ENCODE measurements at regions not wholly inside any gene's neighbourhood (a gene's known extent, or its start where the extent isn't known, plus 50 kb on each side); places are given as distances from the start of the nearest gene placed in this dataset.
A peak's percentile ranks its signal among the peaks of the same experiment; 100 is the strongest.
"Not testable (repeated sequence)": the region's sequence is repeated elsewhere in the genome, so short reads cannot be mapped to it uniquely, and the experiment has no call there.

GRCh38 chr6:94902974-94903628, 674.2 kb upstream of the MANEA start:
- H3K9me3 Mint-ChIP-seq = peaks cover 16% of the 10 kb centered on the region
- H3K4me1 Mint-ChIP-seq = no peaks in the 10 kb centered on the region
- H3K36me3 Mint-ChIP-seq = no peaks in the 10 kb centered on the region

GRCh38 chr6:94899191-94899590, 678.1 kb upstream of the MANEA start:
- no peaks in the 10 kb centered on the region for H3K4me1 Mint-ChIP-seq
- H3K4me3 Mint-ChIP-seq = no peak overlapping the region
- no peak for ATAC-seq

More at GRCh38 chr6:94902974-94903628, 674.2 kb upstream of the MANEA start:
- Mint-ChIP-seq H3K4me3 (no peak overlapping the region), H3K27ac (no peak overlapping the region)
- DNase-seq (ENCODE audit: low spot score in 2 of 2) (no peak), ATAC-seq (no peak)

GRCh38 chr6:94894300-94894699, 683.0 kb upstream of the MANEA start:
- no peaks in the 10 kb centered on the region for H3K4me1 Mint-ChIP-seq
- peaks cover 3% of the 10 kb centered on the region for H3K9me3 Mint-ChIP-seq
- H3K27ac Mint-ChIP-seq = no peak overlapping the region

More at GRCh38 chr6:94899191-94899590, 678.1 kb upstream of the MANEA start:
- H3K9me3 Mint-ChIP-seq = peaks cover 9% of the 10 kb centered on the region
- H3K27ac Mint-ChIP-seq = no peak overlapping the region
- DNase-seq (ENCODE audit: low spot score in 2 of 2) = no peak
- H3K36me3 Mint-ChIP-seq = no peaks in the 10 kb centered on the region

GRCh38 chr6:94893327-94893726, 684.0 kb upstream of the MANEA start:
- DNase-seq (ENCODE audit: low spot score in 2 of 2) (no peak), ATAC-seq (no peak)
- Mint-ChIP-seq H3K4me1 (no peaks in the 10 kb centered on the region), H3K36me3 (no peaks in the 10 kb centered on the region), H3K4me3 (no peak overlapping the region), H3K9me3 (peaks cover 3% of the 10 kb centered on the region), H3K27ac (no peak overlapping the region)

More at GRCh38 chr6:94894300-94894699, 683.0 kb upstream of the MANEA start:
- ATAC-seq = no peak
- no peak overlapping the region for H3K4me3 Mint-ChIP-seq
- H3K36me3 Mint-ChIP-seq = no peaks in the 10 kb centered on the region
- no peak for DNase-seq (ENCODE audit: low spot score in 2 of 2)

GRCh38 chr6:94873819-94874218, 703.5 kb upstream of the MANEA start:
- not testable (repeated sequence) for H3K36me3 Mint-ChIP-seq; DNase-seq (ENCODE audit: low spot score in 2 of 2); H3K4me1 Mint-ChIP-seq; H3K9me3 Mint-ChIP-seq; H3K27ac Mint-ChIP-seq; H3K4me3 Mint-ChIP-seq; ATAC-seq

- H3K4me3 Mint-ChIP-seq = no peak overlapping the region
- ATAC-seq = no peak
- DNase-seq (ENCODE audit: low spot score in 2 of 2) = no peak
- H3K36me3 Mint-ChIP-seq = no peaks in the 10 kb centered on the region
- no peak overlapping the region for H3K27ac Mint-ChIP-seq
- H3K9me3 Mint-ChIP-seq = peaks cover 8% of the 10 kb centered on the region
- no peaks in the 10 kb centered on the region for H3K4me1 Mint-ChIP-seq
These were observed 715.2 kb upstream of the MANEA start for GRCh38 chr6:94862112-94862511.

- H3K9me3 Mint-ChIP-seq = peaks cover 5% of the 10 kb centered on the region
- no peaks in the 10 kb centered on the region for H3K36me3 Mint-ChIP-seq
- DNase-seq (ENCODE audit: low spot score in 2 of 2) = no peak
- H3K4me3 Mint-ChIP-seq = no peak overlapping the region
- ATAC-seq = peak; percentile 13
- no peak overlapping the region for H3K27ac Mint-ChIP-seq
- no peaks in the 10 kb centered on the region for H3K4me1 Mint-ChIP-seq
These were observed 717.4 kb upstream of the MANEA start for GRCh38 chr6:94859924-94860323.

- DNase-seq (ENCODE audit: low spot score in 2 of 2); H3K4me3 Mint-ChIP-seq; H3K4me1 Mint-ChIP-seq; ATAC-seq; H3K36me3 Mint-ChIP-seq; H3K27ac Mint-ChIP-seq: not testable (repeated sequence)
- peaks cover 15% of the 10 kb centered on the region for H3K9me3 Mint-ChIP-seq
These were observed 720.3 kb upstream of the MANEA start for GRCh38 chr6:94856999-94857398.

GRCh38 chr6:94851329-94851728, 726.0 kb upstream of the MANEA start:
- not testable (repeated sequence) for H3K4me1 Mint-ChIP-seq, H3K4me3 Mint-ChIP-seq, ATAC-seq

GRCh38 chr6:94845742-94846141, 731.6 kb upstream of the MANEA start:
- Mint-ChIP-seq H3K36me3 (no peaks in the 10 kb centered on the region), H3K4me1 (no peaks in the 10 kb centered on the region), H3K9me3 (peaks cover under 1% of the 10 kb centered on the region), H3K4me3 (no peak overlapping the region), H3K27ac (no peak overlapping the region)
- DNase-seq (ENCODE audit: low spot score in 2 of 2) (no peak), ATAC-seq (no peak)

More at GRCh38 chr6:94851329-94851728, 726.0 kb upstream of the MANEA start:
- DNase-seq (ENCODE audit: low spot score in 2 of 2); H3K36me3 Mint-ChIP-seq; H3K27ac Mint-ChIP-seq: not testable (repeated sequence)
- peaks cover 13% of the 10 kb centered on the region for H3K9me3 Mint-ChIP-seq

- Mint-ChIP-seq H3K27ac (no peak overlapping the region), H3K9me3 (peaks cover 15% of the 10 kb centered on the region), H3K4me1 (no peaks in the 10 kb centered on the region), H3K4me3 (no peak overlapping the region), H3K36me3 (no peaks in the 10 kb centered on the region)
- no peak for DNase-seq (ENCODE audit: low spot score in 2 of 2)
- no peak for ATAC-seq
These were observed 742.1 kb upstream of the MANEA start for GRCh38 chr6:94835264-94835663.

- no peak for ATAC-seq
- no peak overlapping the region for H3K27ac Mint-ChIP-seq
- no peaks in the 10 kb centered on the region for H3K36me3 Mint-ChIP-seq
- DNase-seq (ENCODE audit: low spot score in 2 of 2) = no peak
- H3K4me1 Mint-ChIP-seq = no peaks in the 10 kb centered on the region
- H3K9me3 Mint-ChIP-seq = peaks cover 12% of the 10 kb centered on the region
- H3K4me3 Mint-ChIP-seq = no peak overlapping the region
These were observed 763.5 kb upstream of the MANEA start for GRCh38 chr6:94813806-94814205.

- no peaks in the 10 kb centered on the region for H3K4me1 Mint-ChIP-seq
- DNase-seq (ENCODE audit: low spot score in 2 of 2) (no peak), ATAC-seq (no peak)
- no peak overlapping the region for H3K4me3 Mint-ChIP-seq
- H3K9me3 Mint-ChIP-seq = peaks cover 13% of the 10 kb centered on the region
- H3K36me3 Mint-ChIP-seq = no peaks in the 10 kb centered on the region
- no peak overlapping the region for H3K27ac Mint-ChIP-seq
These were observed 776.0 kb upstream of the MANEA start for GRCh38 chr6:94801344-94801743.

GRCh38 chr6:94785514-94785913, 791.8 kb upstream of the MANEA start:
- Mint-ChIP-seq H3K27ac (no peak overlapping the region), H3K4me1 (no peaks in the 10 kb centered on the region), H3K9me3 (peaks cover 22% of the 10 kb centered on the region), H3K4me3 (no peak overlapping the region), H3K36me3 (no peaks in the 10 kb centered on the region)
- ATAC-seq (no peak), DNase-seq (ENCODE audit: low spot score in 2 of 2) (no peak)

- not testable (repeated sequence) for H3K4me1 Mint-ChIP-seq; H3K4me3 Mint-ChIP-seq; ATAC-seq; H3K36me3 Mint-ChIP-seq; DNase-seq (ENCODE audit: low spot score in 2 of 2); H3K27ac Mint-ChIP-seq
- H3K9me3 Mint-ChIP-seq = peaks cover 22% of the 10 kb centered on the region
These were observed 792.3 kb upstream of the MANEA start for GRCh38 chr6:94785081-94785480.

- no peak overlapping the region for H3K4me3 Mint-ChIP-seq
- H3K27ac Mint-ChIP-seq = no peak overlapping the region
- no peak for DNase-seq (ENCODE audit: low spot score in 2 of 2)
- no peaks in the 10 kb centered on the region for H3K4me1 Mint-ChIP-seq
- no peak for ATAC-seq
- no peaks in the 10 kb centered on the region for H3K9me3 Mint-ChIP-seq
- no peaks in the 10 kb centered on the region for H3K36me3 Mint-ChIP-seq
These were observed 808.1 kb upstream of the MANEA start for GRCh38 chr6:94769197-94769596.

All from stimulated activated effector memory CD8-positive, alpha-beta T cell treated with anti-CD3 and anti-CD28 coated beads, Interleukin-12 subunit alpha, Interleukin-12 subunit beta, amount 100 ng/mL, for 72 hours (primary cell).